IMR-90 (cell line): ENCODE measurements at regions not wholly inside any gene's neighbourhood (a gene's known extent, or its start where the extent isn't known, plus 50 kb on each side); places are given as distances from the start of the nearest gene placed in this dataset.

Experiments
- ATAC-seq: fragments of 200-7000 bp; cut with Tn5 transposase; 2 replicates; pipeline ENCODE4 v1.9.1; 2020; ENCODE audit warnings: low read depth, mild to moderate bottlenecking, moderate library complexity
- BruUV-seq: library from RNA; stranded (reverse); fragments of 400-500 nt; replicated peaks from 2 replicates; lab custom pipeline; 2021; lab: Mats Ljungman, UMichigan
- CTCF ChIA-PET: fragments of 300-600 bp; formaldehyde crosslinking; extraction: SDS; loops from one replicate; lab custom pipeline; 2021; ENCODE audit warnings: antibody characterized with exemption; lab: Yijun Ruan, JAX
- POLR2A ChIA-PET: fragments of 300-600 bp; sonication (Branson Sonifier 250); formaldehyde crosslinking; loops from one replicate; lab custom pipeline; 2022; ENCODE audit warnings: antibody characterized with exemption; ENCODE audit not compliant: unreplicated experiment; lab: Charles Lee
- DNase-seq: peaks from one replicate; pipeline ENCODE4 v3.0.0; 2013
- H2AFZ ChIP-seq: replicated peaks from 2 replicates; pipeline ENCODE3; 2013; ENCODE audit warnings: low read length, mild to moderate bottlenecking; ENCODE audit not compliant: poor library complexity
- H2AK5ac ChIP-seq: 2 replicates; pipeline ENCODE4 v1.6.1; 2013; ENCODE audit warnings: low read depth, low read length, inconsistent platforms
- H2AK9ac ChIP-seq: replicated peaks from 2 replicates; pipeline ENCODE3; 2013; ENCODE audit warnings: mild to moderate bottlenecking, low read depth, low read length, moderate library complexity; ENCODE audit not compliant: poor library complexity
- H2BK120ac ChIP-seq: 2 replicates; pipeline ENCODE4 v1.6.1; 2013; ENCODE audit warnings: low read depth, low read length, inconsistent platforms
- H2BK15ac ChIP-seq: 3 replicates; pipeline ENCODE4 v1.6.1; 2013; ENCODE audit warnings: low read depth, low read length, inconsistent platforms
- H2BK20ac ChIP-seq: 2 replicates; pipeline ENCODE4 v1.6.1; 2013; ENCODE audit warnings: low read depth, mild to moderate bottlenecking, inconsistent platforms, low read length, moderate library complexity
- H2BK5ac ChIP-seq: 2 replicates; pipeline ENCODE4 v1.6.1; 2013; ENCODE audit warnings: mild to moderate bottlenecking, low read depth, low read length, inconsistent platforms; ENCODE audit not compliant: poor library complexity, severe bottlenecking
- H3K14ac ChIP-seq: replicated peaks from 2 replicates; pipeline ENCODE4 v1.6.1; 2013; ENCODE audit warnings: low read depth, low read length, inconsistent platforms
- H3K18ac ChIP-seq: 2 replicates; pipeline ENCODE4 v1.6.1; 2013; ENCODE audit warnings: low read depth, low read length, control low read depth
- H3K23ac ChIP-seq: 2 replicates; pipeline ENCODE4 v1.6.1; 2013; ENCODE audit warnings: low read depth, low read length, inconsistent platforms
- H3K27ac ChIP-seq: 2 replicates; pipeline ENCODE4 v1.5.1; 2013; ENCODE audit warnings: mild to moderate bottlenecking, control low read depth, low read length; ENCODE audit not compliant: insufficient read depth
- H3K27me3 ChIP-seq: 2 replicates; pipeline ENCODE4 v1.6.1; 2013; ENCODE audit warnings: low read length; ENCODE audit not compliant: control insufficient read depth, insufficient read depth
- H3K36me3 ChIP-seq: 2 replicates; pipeline ENCODE4 v1.6.1; 2013; ENCODE audit warnings: low read length, mixed read lengths; ENCODE audit not compliant: control insufficient read depth, insufficient read depth
- H3K4ac ChIP-seq: 2 replicates; pipeline ENCODE4 v1.6.1; 2013; ENCODE audit warnings: low read depth, low read length, inconsistent platforms
- H3K4me1 ChIP-seq: 2 replicates; pipeline ENCODE4 v1.6.1; 2013; ENCODE audit warnings: low read length, mixed read lengths; ENCODE audit not compliant: control insufficient read depth, insufficient read depth
- H3K4me2 ChIP-seq: 2 replicates; pipeline ENCODE4 v1.6.1; 2013; ENCODE audit warnings: low read depth, mild to moderate bottlenecking, control low read depth, low read length, moderate library complexity
- H3K4me3 ChIP-seq: 2 replicates; pipeline ENCODE4 v1.5.1; 2013; ENCODE audit warnings: low read depth, mild to moderate bottlenecking, control low read depth, low read length, moderate library complexity; ENCODE audit not compliant: insufficient read depth
- H3K56ac ChIP-seq: 2 replicates; pipeline ENCODE4 v1.6.1; 2013; ENCODE audit warnings: low read length, inconsistent platforms; ENCODE audit not compliant: insufficient read depth; ENCODE audit errors: extremely low read depth
- H3K79me1 ChIP-seq, 2 experiments: 2 replicates each; pipeline ENCODE4 v1.6.1; 2013; ENCODE audit warnings: low read length in 2 of 2, inconsistent platforms in 1 of 2, low read depth in 1 of 2
- H3K9ac ChIP-seq: 2 replicates; pipeline ENCODE4 v1.6.1; 2013; ENCODE audit warnings: low read depth, low read length, control low read depth
- H3K9me1 ChIP-seq: 2 replicates; pipeline ENCODE4 v1.6.1; 2013; ENCODE audit warnings: low read length, inconsistent platforms; ENCODE audit not compliant: insufficient read depth
- H3K9me3 ChIP-seq: 2 replicates; pipeline ENCODE4 v1.6.1; 2013; ENCODE audit warnings: low read length; ENCODE audit not compliant: control insufficient read depth, insufficient read depth
- H4K20me1 ChIP-seq: 2 replicates; pipeline ENCODE4 v1.6.1; 2013; ENCODE audit warnings: low read length, inconsistent platforms; ENCODE audit not compliant: insufficient read depth
- H4K5ac ChIP-seq: 2 replicates; pipeline ENCODE4 v1.6.1; 2013; ENCODE audit warnings: mild to moderate bottlenecking, low read depth, low read length, control low read depth
- H4K8ac ChIP-seq, 2 experiments: 2 replicates each; pipeline ENCODE4 v1.6.1; 2013; ENCODE audit warnings: low read depth in 2 of 2, low read length in 2 of 2, control low read depth in 1 of 2, inconsistent platforms in 1 of 2
- H4K91ac ChIP-seq: 2 replicates; pipeline ENCODE4 v1.6.1; 2013; ENCODE audit warnings: low read depth, low read length, inconsistent platforms; ENCODE audit not compliant: insufficient read depth
- BHLHE40 ChIP-seq: fragments of 150-350 bp; IDR thresholded peaks from 2 replicates; pipeline ENCODE4 v1.6.1; 2016; ENCODE audit warnings: mild to moderate bottlenecking, low read depth, low read length
- CEBPB ChIP-seq: IDR thresholded peaks from 2 replicates; pipeline ENCODE4 v1.6.1; 2012; ENCODE audit warnings: low read depth, low read length, improper control_type of control experiment
- CHD1 ChIP-seq: IDR thresholded peaks from 2 replicates; pipeline ENCODE4 v1.6.1; 2012; ENCODE audit warnings: low read depth, low read length, improper control_type of control experiment
- CTCF ChIP-seq: conservative IDR thresholded peaks from 2 replicates; pipeline ENCODE4 v1.5.1; 2012; ENCODE audit warnings: mild to moderate bottlenecking, low read depth, low read length, improper control_type of control experiment
- ELK1 ChIP-seq: fragments of 150-350 bp; IDR thresholded peaks from 2 replicates; pipeline ENCODE4 v1.6.1; 2016; ENCODE audit warnings: low read depth, mild to moderate bottlenecking, low read length, moderate library complexity, borderline replicate concordance
- FOS ChIP-seq: fragments of 150-350 bp; IDR thresholded peaks from 2 replicates; pipeline ENCODE4 v1.6.1; 2016; ENCODE audit warnings: low read depth, low read length
- MAFK ChIP-seq: IDR thresholded peaks from 2 replicates; pipeline ENCODE4 v1.6.1; 2012; ENCODE audit warnings: low read depth, low read length, improper control_type of control experiment
- MAZ ChIP-seq: IDR thresholded peaks from 2 replicates; pipeline ENCODE4 v1.6.1; 2012; ENCODE audit warnings: low read depth, mild to moderate bottlenecking, low read length, improper control_type of control experiment, moderate library complexity, borderline replicate concordance
- MXI1 ChIP-seq: IDR thresholded peaks from 2 replicates; pipeline ENCODE4 v1.6.1; 2012; ENCODE audit warnings: low read depth, mild to moderate bottlenecking, low read length, moderate library complexity, borderline replicate concordance
- NFE2L2 ChIP-seq: fragments of 150-350 bp; IDR thresholded peaks from 2 replicates; pipeline ENCODE4 v1.6.1; 2016; ENCODE audit warnings: low read depth, mild to moderate bottlenecking, low read length
- POLR2A ChIP-seq: IDR thresholded peaks from 2 replicates; pipeline ENCODE4 v1.6.1; 2012; ENCODE audit warnings: mild to moderate bottlenecking, low read depth, low read length
- RAD21 ChIP-seq: IDR thresholded peaks from 2 replicates; pipeline ENCODE4 v1.6.1; 2012; ENCODE audit warnings: low read length, improper control_type of control experiment
- RCOR1 ChIP-seq: IDR thresholded peaks from 2 replicates; pipeline ENCODE4 v1.6.1; 2012; ENCODE audit warnings: mild to moderate bottlenecking, low read length, improper control_type of control experiment; ENCODE audit not compliant: insufficient replicate concordance
- RFX5 ChIP-seq: IDR thresholded peaks from 2 replicates; pipeline ENCODE4 v1.8.0; 2012; ENCODE audit warnings: low read depth, mild to moderate bottlenecking, low read length, moderate library complexity
- SMC3 ChIP-seq: fragments of 150-350 bp; IDR thresholded peaks from 2 replicates; pipeline ENCODE4 v1.6.1; 2016; ENCODE audit warnings: low read depth, mild to moderate bottlenecking, antibody characterized with exemption, low read length, moderate library complexity
- USF2 ChIP-seq: fragments of 150-350 bp; IDR thresholded peaks from 2 replicates; pipeline ENCODE4 v1.6.1; 2017; ENCODE audit warnings: mild to moderate bottlenecking, antibody characterized with exemption, low read length, low read depth
- WGBS, 2 experiments: methylation state at CpG; one replicate each; pipeline versions ENCODE4 v1.1.5 to v1.1.7; 2013; ENCODE audit warnings: missing lambda C conversion rate in 2 of 2; ENCODE audit not compliant: insufficient read length in 1 of 2; ENCODE audit errors: extremely low coverage in 2 of 2; 5-methylcytosine and 5-hydroxymethylcytosine counted together
- dilution Hi-C: fragments of 300-500 bp; cut with HindIII; formaldehyde crosslinking; loops from one replicate; pipeline ENCODE4 v1.14.3; 2018; ENCODE audit warnings: low sequenced_read_pairs; ENCODE audit not compliant: unreplicated experiment
- in situ Hi-C: fragments of 300-500 bp; cut with MboI; formaldehyde crosslinking; loops from 3 replicates; pipeline ENCODE4 v1.14.3; 2019; ENCODE audit warnings: low sequenced_read_pairs, inconsistent platforms, mixed read lengths
- intact Hi-C: fragments of 100-400 bp; cut with micrococcal nuclease; formaldehyde crosslinking; loops from 2 replicates; pipeline ENCODE4 v1.10.0; 2022

GRCh38 chr7:32258265-32258664 is 188.1 kb upstream of the PDE1C start:
- H2BK15ac ChIP-seq: no peak overlapping the region
- no peak overlapping the region for H2BK20ac ChIP-seq
- in situ Hi-C loops (no loop called here), intact Hi-C loops (no loop called here), dilution Hi-C loops (no loop called here)
- H2BK5ac ChIP-seq: no peak overlapping the region
- no peak overlapping the region for H4K91ac ChIP-seq
- no peaks in the 10 kb centered on the region for H3K9me1 ChIP-seq
- H3K27ac ChIP-seq: no peak overlapping the region
- no TSS peak for BruUV-seq
- H2AFZ ChIP-seq: no peak overlapping the region
- no peaks in the 10 kb centered on the region for H3K36me3 ChIP-seq
- TF ChIP-seq BHLHE40: no peak
- TF ChIP-seq RAD21: no peak
- no peak for TF ChIP-seq SMC3
- TF ChIP-seq MAZ: no peak
- TF ChIP-seq RCOR1: no peak
- no peak for TF ChIP-seq NFE2L2
- TF ChIP-seq CTCF: no peak
- TF ChIP-seq MAFK: no peak
- TF ChIP-seq USF2: no peak
- TF ChIP-seq RFX5: no peak
- TF ChIP-seq MXI1: no peak
- TF ChIP-seq POLR2A: no peak
- TF ChIP-seq CHD1: no peak
- TF ChIP-seq CEBPB: no peak
- no peak for TF ChIP-seq FOS
- no peak for TF ChIP-seq ELK1
- H4K8ac ChIP-seq: no peak overlapping the region
- H3K56ac ChIP-seq: no peak overlapping the region
- WGBS, 2 experiments: no CpG with 5 or more reads among the region's 4 CpGs
- H3K9ac ChIP-seq: no peak overlapping the region
- H3K27me3 ChIP-seq: no peaks in the 10 kb centered on the region
- no peak overlapping the region for H3K23ac ChIP-seq
- no peak overlapping the region for H2BK120ac ChIP-seq
- H4K20me1 ChIP-seq: no peaks in the 10 kb centered on the region
- H3K4ac ChIP-seq: no peak overlapping the region
- no peak overlapping the region for H3K14ac ChIP-seq
- H2AK9ac ChIP-seq: no peak overlapping the region
- CTCF ChIA-PET: no interaction called here
- H3K4me1 ChIP-seq: no peaks in the 10 kb centered on the region
- H3K9me3 ChIP-seq: no peaks in the 10 kb centered on the region
- H4K5ac ChIP-seq: no peak overlapping the region
- no peak overlapping the region for H3K18ac ChIP-seq
- no peak overlapping the region for H2AK5ac ChIP-seq
- ATAC-seq (no peak), DNase-seq (no peak)
- no peak overlapping the region for H3K4me2 ChIP-seq
- H3K4me3 ChIP-seq: no peak overlapping the region
- no peaks in the 10 kb centered on the region for H3K79me1 ChIP-seq
- POLR2A ChIA-PET: no interaction called here
